H1 (cell line): ENCODE measurements at regions not wholly inside any gene's neighbourhood (a gene's known extent, or its start where the extent isn't known, plus 50 kb on each side); places are given as distances from the start of the nearest gene placed in this dataset.

Source experiments
- CEBPB ChIP-seq: IDR thresholded peaks from 2 replicates; pipeline ENCODE4 v1.6.1; 2012; ENCODE audit warnings: low read depth, low read length
- CHD1 ChIP-seq: IDR thresholded peaks from 2 replicates; pipeline ENCODE4 v1.6.1; 2012; ENCODE audit warnings: low read depth, low read length, improper control_type of control experiment
- CHD2 ChIP-seq: IDR thresholded peaks from 2 replicates; pipeline ENCODE4 v1.6.1; 2012; ENCODE audit warnings: low read length, improper control_type of control experiment
- MAFK ChIP-seq: IDR thresholded peaks from 2 replicates; pipeline ENCODE4 v1.6.1; 2012; ENCODE audit warnings: low read depth, mild to moderate bottlenecking, improper control_type of control experiment, low read length
- POLR2AphosphoS5 ChIP-seq: IDR thresholded peaks from 2 replicates; pipeline ENCODE4 v1.6.1; 2011; ENCODE audit warnings: low read depth, low read length
- RBBP5 ChIP-seq: IDR thresholded peaks from 2 replicates; pipeline ENCODE4 v1.7.1; 2012; ENCODE audit warnings: low read depth, mild to moderate bottlenecking, inconsistent platforms, low read length, moderate library complexity, borderline replicate concordance
- SIN3A ChIP-seq, 2 experiments: IDR thresholded peaks in 1 of 2; conservative IDR thresholded peaks in 1 of 2; 2 replicates each; pipeline ENCODE4 v1.6.1; 2011 to 2012; ENCODE audit warnings: low read length in 2 of 2, improper control_type of control experiment in 1 of 2, low read depth in 1 of 2, mild to moderate bottlenecking in 1 of 2
- TCF12 ChIP-seq: IDR thresholded peaks from 2 replicates; pipeline ENCODE4 v1.6.1; 2011; ENCODE audit warnings: low read depth, mild to moderate bottlenecking, low read length
- YY1 ChIP-seq: IDR thresholded peaks from 2 replicates; pipeline ENCODE4 v1.6.1; 2011; ENCODE audit warnings: low read depth, mild to moderate bottlenecking, low read length
- TF ChIP-seq, protein P1 (sequence below), 3 experiments: IDR thresholded peaks; 1 replicate in 2 of 3; 2 replicates in 1 of 3; pipeline versions ENCODE4 v1.5.1 to v1.6.1; 2011; ENCODE audit warnings: low read length in 3 of 3, mild to moderate bottlenecking in 3 of 3, inconsistent platforms in 2 of 3, low read depth in 1 of 3, moderate library complexity in 1 of 3; ENCODE audit not compliant: insufficient read depth in 1 of 3; ENCODE audit errors: control extremely low read depth in 1 of 3
- TF ChIP-seq, protein P2 (sequence below): IDR thresholded peaks from 2 replicates; pipeline ENCODE4 v1.6.1; 2012; ENCODE audit warnings: inconsistent platforms

DNA sequence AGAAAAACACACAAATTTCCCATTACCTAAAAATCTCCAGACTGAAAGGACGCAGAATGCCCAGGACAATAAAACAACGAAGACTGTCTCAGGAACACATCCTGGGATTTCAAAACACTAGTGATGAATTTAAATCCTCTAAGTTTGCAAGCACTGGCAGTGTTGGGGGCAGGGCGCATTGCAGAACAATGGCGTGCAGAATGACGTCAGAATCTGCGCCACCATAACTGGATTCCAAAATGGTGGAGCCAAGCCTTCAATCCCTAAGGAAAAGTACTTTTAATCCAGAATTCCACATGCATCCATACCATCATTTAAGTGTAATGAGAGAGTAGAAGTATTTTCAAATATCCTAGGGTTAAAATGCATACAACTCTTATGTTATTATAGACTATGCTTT lies 679.1 kb downstream of the TRIML1 start:
- TF ChIP-seq, protein P1, sequence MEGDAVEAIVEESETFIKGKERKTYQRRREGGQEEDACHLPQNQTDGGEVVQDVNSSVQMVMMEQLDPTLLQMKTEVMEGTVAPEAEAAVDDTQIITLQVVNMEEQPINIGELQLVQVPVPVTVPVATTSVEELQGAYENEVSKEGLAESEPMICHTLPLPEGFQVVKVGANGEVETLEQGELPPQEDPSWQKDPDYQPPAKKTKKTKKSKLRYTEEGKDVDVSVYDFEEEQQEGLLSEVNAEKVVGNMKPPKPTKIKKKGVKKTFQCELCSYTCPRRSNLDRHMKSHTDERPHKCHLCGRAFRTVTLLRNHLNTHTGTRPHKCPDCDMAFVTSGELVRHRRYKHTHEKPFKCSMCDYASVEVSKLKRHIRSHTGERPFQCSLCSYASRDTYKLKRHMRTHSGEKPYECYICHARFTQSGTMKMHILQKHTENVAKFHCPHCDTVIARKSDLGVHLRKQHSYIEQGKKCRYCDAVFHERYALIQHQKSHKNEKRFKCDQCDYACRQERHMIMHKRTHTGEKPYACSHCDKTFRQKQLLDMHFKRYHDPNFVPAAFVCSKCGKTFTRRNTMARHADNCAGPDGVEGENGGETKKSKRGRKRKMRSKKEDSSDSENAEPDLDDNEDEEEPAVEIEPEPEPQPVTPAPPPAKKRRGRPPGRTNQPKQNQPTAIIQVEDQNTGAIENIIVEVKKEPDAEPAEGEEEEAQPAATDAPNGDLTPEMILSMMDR (IDR thresholded peaks at IDR 0.05; ENCODE audit: control extremely low read depth in 1 of 3, insufficient read depth in 1 of 3, low read depth in 1 of 3, low read length in 3 of 3) = no peak
- no peak for TF ChIP-seq CEBPB
- TF ChIP-seq POLR2AphosphoS5 = no peak
- TF ChIP-seq TCF12 = no peak
- TF ChIP-seq MAFK = no peak
- no peak for TF ChIP-seq CHD1
- no peak for TF ChIP-seq CHD2
- no peak for TF ChIP-seq YY1
- TF ChIP-seq, protein P2, sequence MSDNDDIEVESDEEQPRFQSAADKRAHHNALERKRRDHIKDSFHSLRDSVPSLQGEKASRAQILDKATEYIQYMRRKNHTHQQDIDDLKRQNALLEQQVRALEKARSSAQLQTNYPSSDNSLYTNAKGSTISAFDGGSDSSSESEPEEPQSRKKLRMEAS = no peak
- TF ChIP-seq SIN3A (conservative IDR thresholded peaks at IDR 0.05 in 1 of 2, IDR thresholded peaks at IDR 0.05 in 1 of 2; ENCODE audit: low read depth in 1 of 2, low read length in 2 of 2) = no peak
- no peak for TF ChIP-seq RBBP5
